ENCODE measurements at regions not wholly inside any gene's neighbourhood (a gene's known extent, or its start where the extent isn't known, plus 50 kb on each side); places are given as distances from the start of the nearest gene placed in this dataset.
"Not testable (repeated sequence)": the region's sequence is repeated elsewhere in the genome, so short reads cannot be mapped to it uniquely, and the experiment has no call there.

DNA sequence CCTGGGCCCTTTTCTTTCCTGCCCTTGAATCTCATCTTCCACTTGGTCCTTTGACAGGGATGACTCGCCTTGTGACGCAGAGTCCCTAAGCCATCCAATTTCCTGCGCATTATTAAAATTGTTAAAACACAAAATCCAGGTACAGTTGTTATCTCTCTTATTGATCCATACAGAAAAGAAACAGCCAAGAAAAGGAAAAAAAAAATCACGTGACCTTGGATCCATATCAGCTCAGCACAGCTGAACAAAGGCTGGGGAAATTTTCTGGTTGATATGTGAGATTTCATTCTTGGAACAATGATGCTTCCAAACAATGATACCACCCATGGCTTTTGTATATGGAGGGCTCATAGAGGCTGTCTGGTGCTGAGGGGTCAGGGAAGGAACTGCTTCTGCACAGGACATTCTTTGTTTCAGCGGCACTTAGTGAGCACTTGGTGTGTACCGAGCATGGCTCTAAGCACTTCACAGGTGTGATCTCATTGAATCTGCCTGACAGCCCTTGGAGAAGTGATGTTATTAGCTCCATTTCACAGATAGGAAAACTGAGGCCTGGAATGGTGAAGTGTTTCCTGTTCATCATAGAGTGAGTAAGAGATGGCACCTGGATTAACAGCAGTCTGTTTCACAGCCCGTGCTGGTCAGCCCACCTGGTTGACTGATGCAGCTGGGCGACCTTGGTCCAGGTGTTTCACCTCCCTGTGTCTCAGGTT lies 155.0 kb upstream of the SULF2 start:
- DNase-seq: no peak

DNA sequence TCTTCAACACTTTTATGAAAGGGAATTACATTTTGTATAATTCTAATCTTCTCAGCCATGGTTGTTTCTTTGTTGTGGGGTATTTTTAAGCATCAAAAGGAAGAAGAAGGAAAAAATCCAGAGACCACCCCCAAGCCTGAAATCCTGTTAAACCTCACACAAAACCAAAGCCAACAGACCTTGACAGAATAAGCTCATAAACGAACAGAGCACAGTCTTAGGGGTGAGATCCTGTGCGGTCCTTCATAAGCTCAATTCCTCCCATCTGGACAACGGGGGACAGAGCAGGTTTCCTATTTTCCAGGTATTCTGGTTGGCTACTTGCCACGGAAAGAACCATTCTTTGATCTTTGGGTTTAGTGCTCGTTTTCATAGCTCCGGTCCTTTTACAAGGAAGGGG lies 151.3 kb upstream of the SULF2 start:
- DNase-seq: no peak

DNA sequence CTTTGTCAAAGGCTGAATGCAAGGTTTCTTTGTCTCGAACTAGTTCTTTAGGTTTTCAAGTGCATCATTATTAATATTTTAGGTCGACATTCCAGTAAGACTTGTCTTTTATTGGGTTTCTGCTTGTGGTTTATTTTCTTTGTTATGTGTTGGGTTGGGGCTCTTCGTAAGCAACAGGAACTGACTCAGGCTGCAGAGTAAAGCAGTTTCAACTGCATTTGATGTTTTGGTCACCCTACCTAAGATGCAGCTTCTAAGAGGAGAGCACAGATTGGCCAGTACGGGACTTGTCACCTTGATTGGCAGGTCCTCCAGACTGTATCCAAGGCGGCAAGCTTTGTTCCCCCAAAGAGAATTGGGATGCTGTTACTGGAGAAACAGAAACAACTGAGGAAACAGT lies 149.5 kb upstream of the SULF2 start:
- DNase-seq: no peak

DNA sequence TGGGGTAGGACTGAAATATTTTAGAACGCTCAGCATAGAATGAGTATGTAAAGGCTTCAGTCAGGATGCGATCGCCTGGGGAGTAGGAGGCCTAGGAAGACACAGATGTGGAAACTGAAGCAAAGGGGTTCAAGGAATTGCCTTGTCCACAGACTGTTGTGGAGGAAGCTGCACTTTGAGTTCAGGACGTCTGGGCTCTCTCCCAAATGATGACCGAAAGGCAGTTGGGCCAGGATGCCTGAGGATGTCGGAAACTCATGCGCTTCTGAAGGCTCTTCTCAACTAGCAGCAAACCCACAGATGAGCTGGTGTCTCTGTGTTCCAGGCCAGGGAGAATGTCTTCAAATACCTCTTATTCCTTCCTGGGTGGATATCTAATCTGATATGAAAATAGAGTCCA lies 146.2 kb upstream of the SULF2 start:
- no peak for DNase-seq

DNA sequence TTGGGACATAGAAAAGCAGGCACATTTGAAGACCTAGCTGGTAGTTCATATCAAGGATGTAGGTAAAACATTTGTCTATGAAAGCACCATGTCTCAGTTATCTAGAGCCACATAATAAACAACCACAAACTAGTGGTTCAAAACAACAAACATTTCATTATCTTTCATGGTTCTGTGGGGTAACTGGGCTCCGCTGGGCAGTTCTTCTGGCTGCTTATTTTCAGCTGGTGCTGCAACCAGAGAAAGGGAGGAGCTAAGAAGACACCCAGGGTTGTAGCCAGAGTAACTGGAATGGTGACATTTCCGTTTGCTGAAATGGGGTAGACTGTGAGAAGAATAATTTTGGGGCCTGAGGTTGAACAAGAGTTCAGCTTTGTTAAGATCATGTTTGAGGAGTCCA lies 145.7 kb upstream of the SULF2 start:
- no peak for DNase-seq

DNA sequence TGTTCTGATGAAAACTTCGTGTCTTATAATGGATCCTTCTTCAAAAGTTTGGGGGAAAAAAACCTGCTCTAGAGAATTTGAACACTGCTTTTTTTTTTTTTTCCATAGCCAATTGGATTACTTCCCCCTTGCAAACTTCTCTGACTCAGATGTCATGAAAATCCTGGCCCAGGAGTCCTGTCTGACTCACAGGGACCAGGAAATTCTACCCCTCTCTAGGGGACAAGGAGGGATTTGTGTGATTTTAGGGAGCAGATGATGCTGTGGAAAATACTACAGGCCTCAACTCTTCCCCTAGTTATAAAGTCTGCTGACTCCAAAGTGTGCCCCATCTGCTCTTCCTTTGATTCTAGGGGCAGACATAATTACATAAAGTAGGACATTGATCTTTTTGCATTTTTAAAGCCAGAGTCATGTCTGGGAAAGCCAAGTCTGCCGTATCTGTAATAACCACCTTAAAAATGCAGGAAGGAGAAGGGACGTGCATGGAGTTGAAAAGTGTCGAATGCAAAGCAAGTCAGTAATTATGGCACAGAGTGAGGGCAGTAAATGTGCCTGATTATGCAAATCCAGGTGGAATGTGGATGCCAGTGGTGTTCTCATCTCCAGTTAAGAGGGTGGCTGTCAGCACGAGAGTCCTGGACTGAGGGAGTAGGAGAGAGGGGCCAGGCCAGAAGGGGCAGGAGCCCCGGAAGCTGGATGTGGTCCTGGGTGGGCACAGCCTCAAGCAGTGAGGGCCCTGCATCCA lies 144.3 kb upstream of the SULF2 start:
- no peak for DNase-seq

DNA sequence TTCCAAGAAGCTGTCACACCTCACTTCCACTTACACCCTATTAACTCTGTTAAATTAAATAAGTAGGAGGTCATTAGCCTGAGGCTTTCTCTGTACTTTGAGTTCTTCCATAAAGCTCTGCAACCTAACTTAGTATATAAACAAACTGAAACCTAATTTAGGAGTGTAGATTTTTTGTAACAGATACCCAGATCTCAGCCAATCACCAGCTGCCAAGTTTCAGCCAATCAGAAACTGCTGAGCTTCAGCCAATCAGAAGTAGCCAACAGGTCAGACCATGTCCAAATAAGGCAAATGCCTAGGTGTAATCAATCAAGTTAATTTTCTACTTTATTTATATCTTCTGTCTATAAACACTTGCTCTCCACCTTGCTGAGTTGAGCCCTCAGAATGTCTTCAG lies 142.7 kb upstream of the SULF2 start:
- no peak for DNase-seq

DNA sequence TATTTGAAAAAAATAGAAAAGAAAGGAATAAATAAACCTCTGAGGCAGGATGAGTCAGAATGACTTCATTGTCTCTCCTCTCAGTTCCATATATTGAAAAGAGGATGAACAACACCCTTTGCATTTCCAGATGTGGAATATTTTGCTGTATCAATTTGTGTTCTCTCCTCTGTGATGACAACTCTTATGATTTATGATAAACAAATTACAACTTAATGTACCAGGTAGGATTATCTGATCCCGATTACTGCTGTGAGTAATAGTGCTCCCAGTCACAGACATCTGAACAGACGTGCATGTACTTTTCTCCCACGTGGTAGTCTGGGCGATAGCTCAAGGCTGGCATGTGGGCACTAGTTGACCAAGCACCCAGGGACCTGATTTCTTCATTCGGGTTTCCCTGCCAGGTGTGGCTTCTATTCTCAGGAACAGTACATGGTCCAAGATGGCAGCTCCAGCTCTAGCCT lies 142.1 kb upstream of the SULF2 start:
- DNase-seq: no peak

DNA sequence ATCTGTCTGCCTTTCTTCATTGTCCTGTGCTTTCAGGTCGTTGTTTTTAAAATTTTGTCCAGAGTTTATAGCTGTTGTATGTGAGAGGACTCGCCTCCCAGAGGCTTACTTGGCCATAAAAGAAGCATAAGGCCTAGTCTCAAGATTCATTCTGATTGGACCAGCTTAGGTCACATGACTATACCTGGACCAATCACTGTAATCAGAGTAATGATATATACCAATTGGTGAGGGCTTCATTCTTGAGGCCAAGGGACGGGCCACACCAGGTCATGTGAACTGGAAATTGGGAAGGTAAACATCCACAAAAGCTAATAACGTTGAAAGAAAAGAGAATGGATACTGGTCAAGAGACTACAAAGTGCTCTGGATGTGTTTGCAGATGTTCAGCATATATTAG lies 141.4 kb upstream of the SULF2 start:
- no peak for DNase-seq

DNA sequence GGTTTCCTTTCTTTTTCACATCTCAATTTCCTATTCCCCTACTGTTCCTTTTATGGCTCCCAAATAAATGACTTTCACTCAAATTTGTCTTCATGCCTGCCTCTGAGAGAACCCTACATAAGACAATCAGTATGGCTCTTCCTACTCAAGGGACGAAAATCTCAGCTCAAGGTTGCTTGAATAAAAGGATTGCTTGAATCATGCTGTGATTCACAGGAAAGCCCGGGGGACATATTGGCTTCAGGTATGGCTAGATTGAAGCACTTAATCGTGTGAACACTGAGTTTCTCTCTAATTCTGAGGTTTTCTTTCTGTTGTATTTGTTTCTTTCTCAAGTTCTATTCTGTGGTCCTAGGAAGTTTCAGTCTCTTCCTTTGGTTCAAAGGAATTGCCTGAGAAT lies 140.3 kb upstream of the SULF2 start:
- DNase-seq: no peak

DNA sequence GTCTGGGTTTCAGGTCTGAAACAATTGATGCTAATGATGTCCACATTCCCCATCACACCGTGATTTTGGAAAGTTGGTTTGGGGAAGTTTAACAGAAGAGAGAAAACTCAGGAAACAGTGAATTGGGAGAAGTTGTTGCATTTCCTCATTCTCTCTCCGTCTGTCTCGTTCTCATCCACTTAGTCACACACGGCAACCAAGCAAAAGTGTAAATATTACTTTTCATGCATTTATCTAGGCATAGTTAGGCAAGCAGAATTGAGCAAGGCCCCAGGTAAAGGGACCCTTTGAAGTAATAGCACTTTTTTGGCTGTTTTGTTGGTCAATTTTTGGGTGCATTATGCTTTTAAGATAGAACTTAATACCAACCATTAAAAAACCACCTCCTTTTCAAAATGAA lies 137.0 kb upstream of the SULF2 start:
- DNase-seq: no peak

DNA sequence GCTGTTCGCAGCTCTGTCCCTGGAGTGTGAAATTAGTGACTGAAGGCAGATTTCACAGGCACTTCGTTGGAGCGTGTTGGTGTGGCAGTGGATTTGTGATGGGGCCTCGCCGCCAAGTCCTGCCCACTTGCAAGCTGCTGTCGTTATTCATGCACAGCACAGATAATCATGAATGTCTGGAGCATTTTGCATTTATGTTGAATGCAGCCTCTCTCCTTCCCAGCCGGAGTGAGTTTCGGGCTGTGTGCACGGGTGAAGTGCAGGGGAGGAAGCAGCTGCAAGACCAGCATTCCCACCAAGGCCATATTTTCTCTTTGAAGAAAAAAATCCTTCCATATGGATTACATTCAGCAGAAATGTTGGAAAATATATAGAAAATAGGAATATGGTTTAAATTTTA lies 136.5 kb upstream of the SULF2 start:
- not testable (repeated sequence) for DNase-seq

DNA sequence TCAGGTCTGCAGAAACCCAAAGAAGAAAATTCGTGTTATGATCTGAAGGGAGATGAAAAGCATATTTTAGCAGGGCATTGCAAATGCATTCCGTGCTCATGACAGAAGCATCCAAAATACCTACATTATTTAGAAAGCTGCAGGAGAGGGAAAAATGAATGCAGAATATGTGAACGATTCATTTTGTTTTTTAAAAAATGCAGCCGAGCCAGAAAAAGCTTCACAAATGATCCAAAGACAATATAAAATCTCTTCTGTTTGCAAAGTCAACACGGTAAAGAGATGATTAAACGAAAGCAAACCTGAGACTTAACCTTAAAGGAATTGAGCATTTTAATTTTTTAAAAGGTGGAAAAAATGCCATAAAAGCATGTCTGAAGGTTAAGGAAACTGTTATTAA lies 136.1 kb upstream of the SULF2 start:
- no peak for DNase-seq

DNA sequence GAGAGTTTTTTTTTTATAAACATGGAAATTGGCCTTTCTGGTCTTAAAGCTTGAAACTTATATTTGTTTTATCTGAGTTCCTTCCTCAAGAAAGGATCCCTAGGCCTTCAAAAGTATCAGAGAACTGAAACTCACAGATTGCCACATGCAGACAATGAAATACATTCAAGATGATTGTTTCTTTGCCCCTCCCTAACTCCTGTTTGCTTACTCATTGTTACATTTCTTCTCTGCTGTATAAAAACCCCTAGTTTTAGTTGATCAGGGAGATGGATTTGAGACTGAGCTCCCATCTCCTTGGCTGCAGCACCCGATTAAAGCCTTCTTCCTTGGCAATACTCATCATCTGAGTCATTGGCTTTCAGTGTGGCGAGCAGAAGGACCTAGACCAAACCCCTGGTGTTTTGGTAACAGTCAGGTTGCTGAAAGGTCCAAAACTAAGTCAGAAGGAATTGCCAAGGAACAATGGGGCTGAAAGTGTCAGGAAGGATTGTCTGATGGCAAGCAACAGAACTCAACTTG lies 132.3 kb upstream of the SULF2 start:
- no peak for DNase-seq

DNA sequence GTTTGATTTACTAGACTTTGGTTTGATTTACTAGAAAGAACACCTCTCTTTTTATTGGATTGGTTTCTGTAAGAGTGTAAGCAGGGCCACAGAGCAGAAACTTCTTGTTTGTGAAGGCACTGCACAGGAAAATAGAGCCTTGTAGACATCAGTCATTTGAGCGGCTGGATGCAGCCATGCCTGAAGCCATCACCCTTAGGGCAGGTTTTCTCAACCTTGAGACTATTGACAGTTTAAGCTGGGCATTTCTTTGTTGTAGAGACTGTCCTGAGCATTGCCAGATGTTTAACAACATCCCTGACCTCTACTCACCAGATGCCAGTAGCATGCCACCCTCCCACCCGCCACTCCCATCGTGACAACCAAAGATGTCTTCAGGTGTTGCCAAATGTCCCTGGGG lies 130.2 kb upstream of the SULF2 start:
- DNase-seq: no peak

DNA sequence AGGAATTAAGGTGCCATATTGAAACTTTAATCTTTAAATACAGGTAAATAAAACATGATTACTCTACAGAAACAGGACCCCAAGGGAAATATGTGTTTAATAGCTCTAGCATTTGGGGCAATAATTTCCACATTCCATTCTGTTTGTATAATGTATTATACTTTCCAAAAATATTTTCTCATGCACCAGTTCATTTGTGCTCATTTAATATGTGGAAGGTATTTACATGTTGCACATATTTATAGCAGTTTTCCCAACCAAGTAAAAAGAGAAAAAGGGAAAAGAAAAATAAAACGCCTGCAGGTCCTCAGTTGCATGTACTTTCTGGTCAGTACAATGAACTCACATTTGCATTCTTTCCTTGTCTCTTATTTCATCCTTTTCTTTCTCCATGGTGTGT lies 129.5 kb upstream of the SULF2 start:
- DNase-seq: no peak

DNA sequence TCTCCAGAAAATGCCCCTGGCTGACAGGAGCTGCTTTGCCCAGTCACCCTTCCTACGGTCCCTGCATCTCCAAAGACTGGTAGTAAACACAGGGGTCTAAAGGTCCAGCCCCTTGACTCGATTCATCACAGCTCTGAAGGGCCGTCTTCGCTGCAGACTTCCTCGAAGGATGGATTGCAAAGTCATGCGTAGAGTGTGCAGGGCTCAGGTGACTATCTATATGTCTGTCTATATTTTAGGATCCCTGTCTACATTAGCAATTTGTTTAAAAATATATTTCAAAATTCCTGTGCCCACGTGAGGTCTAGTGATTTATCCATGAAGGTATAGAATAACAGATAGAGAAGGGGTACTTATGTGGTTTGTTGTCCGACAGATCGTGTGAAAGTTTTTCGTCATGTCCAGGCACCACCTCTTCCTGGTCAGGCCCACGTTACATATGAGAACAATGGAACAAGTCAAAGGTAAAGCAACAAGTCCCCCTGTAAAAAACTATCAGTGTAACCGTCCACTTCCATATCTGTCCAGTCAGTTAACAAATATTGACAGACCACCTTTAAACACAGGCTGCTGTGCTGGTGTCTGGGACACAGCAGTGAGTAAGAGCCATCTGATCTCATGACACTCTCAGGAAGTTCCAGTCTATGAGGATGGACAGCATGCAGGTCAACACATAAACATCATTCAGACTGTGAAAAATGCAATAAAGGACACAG lies 127.7 kb upstream of the SULF2 start:
- not testable (repeated sequence) for DNase-seq

DNA sequence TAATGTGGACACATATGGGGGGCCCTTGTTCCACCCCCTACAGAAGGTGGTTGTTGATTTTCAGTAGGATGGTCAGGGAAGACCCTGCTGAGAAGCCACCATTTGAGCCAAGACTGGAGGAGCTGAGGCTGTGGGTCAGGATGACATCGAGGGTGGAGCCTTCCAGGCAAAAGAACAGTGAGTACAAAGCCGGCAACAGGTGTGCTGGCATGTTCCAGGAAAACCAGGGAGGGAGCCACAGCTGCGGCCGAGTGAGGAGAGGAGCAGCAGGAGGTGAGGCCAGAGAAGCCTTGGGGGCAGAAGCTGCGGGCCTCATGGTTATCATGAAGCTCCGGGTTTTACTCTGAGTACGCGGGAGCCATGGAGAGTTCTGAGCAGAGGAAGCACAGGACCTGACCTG lies 126.9 kb upstream of the SULF2 start:
- DNase-seq: not testable (repeated sequence)

DNA sequence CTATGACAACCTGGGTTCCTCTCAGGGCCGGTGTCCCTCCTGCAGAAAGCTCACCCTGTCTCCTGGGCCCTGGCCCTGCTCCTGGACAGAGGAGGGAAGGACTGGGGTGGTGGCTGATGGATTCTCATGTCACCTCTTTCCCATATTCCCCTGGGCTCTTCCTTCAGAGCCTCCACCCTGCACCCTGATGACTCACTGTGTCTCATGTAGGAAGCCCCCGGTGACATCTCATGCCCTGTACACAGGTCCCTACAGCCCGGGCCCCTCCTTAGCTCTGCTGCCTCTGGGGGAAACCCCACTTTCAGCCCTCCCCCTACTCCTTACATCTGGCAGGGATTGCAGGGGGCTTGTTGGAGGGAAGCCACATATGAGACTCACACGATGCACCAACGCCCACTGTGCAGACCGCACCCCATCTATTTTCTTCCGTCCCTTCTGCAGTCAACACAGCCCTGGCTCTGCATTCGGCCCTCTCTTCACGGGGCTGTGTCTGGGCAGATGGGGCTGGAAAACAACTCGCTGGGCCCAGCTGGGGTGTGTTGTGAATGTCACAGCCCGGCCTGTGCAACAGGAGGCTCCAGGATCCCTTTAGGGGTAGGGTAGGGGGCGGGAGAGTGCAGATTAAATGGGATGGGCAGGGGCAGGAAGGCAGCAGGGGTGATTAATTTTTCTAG lies 124.6 kb upstream of the SULF2 start:
- not testable (repeated sequence) for DNase-seq

DNA sequence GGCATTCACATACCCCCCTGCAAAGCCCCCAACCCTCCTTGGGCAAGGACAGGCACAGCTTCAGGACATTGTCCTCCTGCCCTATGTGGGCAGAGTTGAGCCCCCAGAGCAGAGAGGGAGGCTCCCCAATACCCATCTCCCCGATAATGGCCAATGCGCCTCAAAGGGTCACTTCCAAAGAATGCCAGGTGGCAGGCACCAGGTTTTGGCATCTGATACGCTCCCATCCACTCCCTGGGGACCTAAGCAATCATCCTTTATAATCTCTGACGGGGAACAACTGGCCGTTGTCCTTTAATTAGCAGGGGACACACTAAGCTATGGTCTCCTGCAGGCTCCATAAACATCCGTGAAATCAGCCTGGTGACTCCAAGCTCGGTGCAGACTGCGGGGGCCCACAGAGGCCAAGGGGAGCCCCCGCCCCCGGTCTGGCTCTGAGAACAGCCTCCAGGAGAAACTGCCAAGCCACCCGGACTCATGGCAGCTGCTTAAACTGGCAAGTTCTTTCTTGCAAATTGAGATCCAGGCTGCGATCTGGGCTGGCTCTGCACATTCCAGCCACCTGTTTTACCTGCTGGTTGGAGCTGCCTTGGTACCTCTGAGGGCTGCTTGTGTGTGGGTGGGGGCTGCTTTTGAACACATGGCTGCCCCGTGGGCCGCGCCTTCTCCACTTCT lies 123.2 kb upstream of the SULF2 start:
- DNase-seq: not testable (repeated sequence)

DNA sequence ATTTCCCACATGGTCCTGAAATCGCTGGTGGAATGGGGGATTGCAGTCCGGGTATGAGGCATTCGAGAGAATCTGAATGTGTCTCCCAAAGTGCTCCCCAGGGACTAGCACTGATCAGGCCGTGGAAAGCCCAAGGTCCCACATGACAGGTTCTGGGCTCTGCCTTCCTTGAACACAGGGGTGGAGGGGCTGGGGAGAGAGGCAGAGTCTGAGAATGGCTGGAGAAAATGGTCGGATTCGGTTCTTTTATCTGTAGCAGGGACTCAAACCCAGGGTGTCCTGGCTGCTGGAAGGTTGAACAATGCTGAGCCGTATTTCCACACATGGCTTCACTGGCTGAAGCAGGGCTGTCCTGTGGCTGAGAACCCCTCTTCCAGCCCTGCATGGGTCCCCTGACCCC lies 122.7 kb upstream of the SULF2 start:
- DNase-seq: not testable (repeated sequence)

DNA sequence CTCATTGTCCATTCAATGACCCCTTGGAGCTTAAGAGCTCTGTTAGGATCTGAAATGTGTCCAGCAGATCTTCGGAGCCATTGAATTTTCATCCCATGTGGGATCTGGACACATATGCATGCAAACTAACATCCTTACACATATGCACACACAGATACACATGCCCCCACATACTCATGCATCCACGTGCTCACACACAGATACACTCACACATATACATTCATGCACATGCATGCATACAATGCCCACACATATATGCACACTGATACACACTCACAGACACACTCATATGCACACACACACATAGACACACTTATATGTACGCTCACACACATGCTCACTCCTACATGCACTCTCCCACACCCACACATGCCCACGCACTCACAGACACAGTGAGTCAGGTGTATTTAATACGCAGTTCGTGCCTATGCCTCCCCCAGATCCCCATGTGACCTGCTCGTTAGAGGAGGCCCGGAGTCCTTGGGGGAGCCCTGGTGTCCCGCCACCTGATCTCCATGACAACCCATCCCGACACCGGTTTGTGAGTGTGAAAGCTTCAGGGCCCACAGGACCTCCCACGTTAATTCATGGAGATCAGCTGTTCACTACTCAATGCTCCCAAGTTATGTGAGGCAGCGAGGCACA lies 121.9 kb upstream of the SULF2 start:
- DNase-seq: no peak

Data from activated CD4-positive, alpha-beta T cell treated with anti-CD3 and anti-CD28 coated beads, Interleukin-2, amount 50 U/mL, for 4 hours (primary cell).